Sigmoid colon (tissue), 6 donors: ENCODE measurements at regions not wholly inside any gene's neighbourhood (a gene's known extent, or its start where the extent isn't known, plus 50 kb on each side); places are given as distances from the start of the nearest gene placed in this dataset.

ENCODE experiments used
- DNase-seq: peaks from one replicate; pipeline ENCODE4 v3.0.0-alpha.2; 2019
- H3K27ac ChIP-seq, 4 donors: fragments of 200-600 bp; sonication (generic); one replicate each; pipeline ENCODE4 v1.5.1; 2016 to 2019; ENCODE audit warnings: mild to moderate bottlenecking in 1 of 4
- H3K27me3 ChIP-seq, 3 donors: fragments of 200-600 bp; sonication (generic); one replicate each; pipeline ENCODE4 v1.5.1; 2019; ENCODE audit warnings: mild to moderate bottlenecking in 1 of 3
- H3K36me3 ChIP-seq, 4 donors: fragments of 200-600 bp; sonication (generic); one replicate each; pipeline ENCODE4 v1.5.1; 2016 to 2019
- H3K4me1 ChIP-seq, 4 donors: fragments of 200-600 bp; sonication (generic); one replicate each; pipeline ENCODE4 v1.5.1; 2017 to 2019
- H3K4me3 ChIP-seq, 4 donors: fragments of 200-600 bp; sonication (generic); one replicate each; pipeline ENCODE4 v1.5.1; 2017 to 2019; ENCODE audit warnings: mild to moderate bottlenecking in 2 of 4, moderate library complexity in 1 of 4
- H3K9me3 ChIP-seq, 4 donors: fragments of 200-600 bp in 3 of 4; sonication (generic) in 3 of 4; one replicate each; pipeline versions ENCODE4 v1.5.1 to v1.6.1; 2013 to 2019
- EP300 ChIP-seq, 4 donors: sonication (generic); formaldehyde crosslinking; IDR thresholded peaks; one replicate each; pipeline ENCODE4 v1.6.1; 2017; ENCODE audit warnings: antibody characterized with exemption in 4 of 4
- POLR2A ChIP-seq, 2 donors: fragments of 450-650 bp; IDR thresholded peaks; one replicate each; pipeline ENCODE4 v1.6.1; 2016; ENCODE audit warnings: antibody characterized with exemption in 2 of 2, mild to moderate bottlenecking in 2 of 2, moderate library complexity in 2 of 2
- POLR2AphosphoS5 ChIP-seq, 4 donors: sonication (generic); formaldehyde crosslinking; IDR thresholded peaks; one replicate each; pipeline ENCODE4 v1.6.1; 2017; ENCODE audit warnings: antibody characterized with exemption in 4 of 4
- WGBS, 2 donors: extraction: QIAGEN DNeasy Blood & Tissue Kit; methylation state at CpG; one replicate each; pipeline ENCODE4 v1.1.7; 2013; 5-methylcytosine and 5-hydroxymethylcytosine counted together
- intact Hi-C: fragments of 100-400 bp; cut with DNase I; formaldehyde crosslinking; loops from one replicate; pipeline ENCODE4 v1.15.1; 2023
- TF ChIP-seq, protein P1 (sequence below), 4 experiments: fragments of 450-650 bp in 3 of 4; fragments of 200-600 bp in 1 of 4; IDR thresholded peaks; one replicate each; pipeline ENCODE4 v1.5.1; 2016 to 2019; ENCODE audit warnings: antibody characterized with exemption in 4 of 4, mild to moderate bottlenecking in 3 of 4, moderate library complexity in 2 of 4
- donor health status: healthy with polysubstance abuse.
- donor health status: healthy.

DNA sequence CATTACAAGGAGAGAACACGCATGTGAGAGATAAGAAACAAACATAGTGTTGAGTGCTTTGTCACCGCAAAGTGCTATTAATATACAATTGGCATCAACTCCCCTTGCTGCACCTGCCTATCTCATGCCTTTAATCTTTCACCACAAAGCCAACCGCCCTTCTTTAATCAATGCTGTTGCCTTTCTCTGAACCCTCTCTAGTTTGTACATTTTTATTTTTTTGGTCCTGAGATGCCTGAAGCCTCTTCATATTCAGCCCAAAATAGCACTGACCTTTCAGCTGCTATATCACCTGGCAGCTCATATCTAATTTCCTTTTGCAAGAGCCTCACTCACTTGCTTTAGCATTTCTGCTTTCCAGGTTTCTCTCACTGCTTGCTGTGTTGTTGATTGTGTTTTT lies 504.7 kb downstream of the NUF2 start:
- no peaks in the 10 kb centered on the region for H3K9me3 ChIP-seq
- no peak overlapping the region for H3K27ac ChIP-seq
- TF ChIP-seq POLR2A (IDR thresholded peaks at IDR 0.05) = no peak
- no peak for TF ChIP-seq POLR2AphosphoS5 (IDR thresholded peaks at IDR 0.05)
- TF ChIP-seq EP300 (IDR thresholded peaks at IDR 0.05) = no peak
- TF ChIP-seq, protein P1, sequence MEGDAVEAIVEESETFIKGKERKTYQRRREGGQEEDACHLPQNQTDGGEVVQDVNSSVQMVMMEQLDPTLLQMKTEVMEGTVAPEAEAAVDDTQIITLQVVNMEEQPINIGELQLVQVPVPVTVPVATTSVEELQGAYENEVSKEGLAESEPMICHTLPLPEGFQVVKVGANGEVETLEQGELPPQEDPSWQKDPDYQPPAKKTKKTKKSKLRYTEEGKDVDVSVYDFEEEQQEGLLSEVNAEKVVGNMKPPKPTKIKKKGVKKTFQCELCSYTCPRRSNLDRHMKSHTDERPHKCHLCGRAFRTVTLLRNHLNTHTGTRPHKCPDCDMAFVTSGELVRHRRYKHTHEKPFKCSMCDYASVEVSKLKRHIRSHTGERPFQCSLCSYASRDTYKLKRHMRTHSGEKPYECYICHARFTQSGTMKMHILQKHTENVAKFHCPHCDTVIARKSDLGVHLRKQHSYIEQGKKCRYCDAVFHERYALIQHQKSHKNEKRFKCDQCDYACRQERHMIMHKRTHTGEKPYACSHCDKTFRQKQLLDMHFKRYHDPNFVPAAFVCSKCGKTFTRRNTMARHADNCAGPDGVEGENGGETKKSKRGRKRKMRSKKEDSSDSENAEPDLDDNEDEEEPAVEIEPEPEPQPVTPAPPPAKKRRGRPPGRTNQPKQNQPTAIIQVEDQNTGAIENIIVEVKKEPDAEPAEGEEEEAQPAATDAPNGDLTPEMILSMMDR (IDR thresholded peaks at IDR 0.05) = no peak
- intact Hi-C loops = no loop called here
- 38 to 73% methylated on average over 3 of the region's 3 CpGs for WGBS, 2 donors
- no peak for DNase-seq
- no peak overlapping the region for H3K4me3 ChIP-seq
- H3K4me1 ChIP-seq = no peaks in the 10 kb centered on the region
- no peaks in the 10 kb centered on the region for H3K36me3 ChIP-seq
- H3K27me3 ChIP-seq = no peaks in the 10 kb centered on the region

DNA sequence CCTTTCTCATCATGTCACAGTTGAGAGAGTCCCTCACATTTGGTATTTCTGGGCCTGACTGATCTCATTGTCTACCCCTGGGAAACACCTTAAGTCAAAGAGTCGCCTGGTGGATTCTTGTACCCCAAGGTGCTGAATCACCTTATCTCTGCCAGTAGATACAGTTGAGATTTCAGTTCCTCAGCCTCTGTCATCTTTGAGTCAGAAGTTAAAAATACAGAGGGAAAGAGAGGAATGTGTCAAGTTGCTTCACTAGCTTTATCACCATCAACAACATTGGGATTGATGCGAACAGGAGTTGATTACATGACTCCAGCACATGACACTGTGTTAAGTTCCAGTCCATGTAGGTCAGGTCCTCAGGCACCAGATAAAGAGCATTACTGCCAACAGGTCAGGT lies 513.0 kb downstream of the NUF2 start:
- intact Hi-C loops = no loop called here
- no peaks in the 10 kb centered on the region for H3K4me1 ChIP-seq
- no peaks in the 10 kb centered on the region for H3K36me3 ChIP-seq
- no peaks in the 10 kb centered on the region for H3K27me3 ChIP-seq
- WGBS, 2 donors = 94 to 95% methylated on average over 2 of the region's 2 CpGs
- no peak for DNase-seq
- no peaks in the 10 kb centered on the region for H3K9me3 ChIP-seq
- TF ChIP-seq POLR2A (IDR thresholded peaks at IDR 0.05) (no peak), POLR2AphosphoS5 (IDR thresholded peaks at IDR 0.05) (no peak), EP300 (IDR thresholded peaks at IDR 0.05) (no peak)
- TF ChIP-seq, protein P1 (IDR thresholded peaks at IDR 0.05) = no peak
- no peak overlapping the region for H3K4me3 ChIP-seq
- no peak overlapping the region for H3K27ac ChIP-seq

DNA sequence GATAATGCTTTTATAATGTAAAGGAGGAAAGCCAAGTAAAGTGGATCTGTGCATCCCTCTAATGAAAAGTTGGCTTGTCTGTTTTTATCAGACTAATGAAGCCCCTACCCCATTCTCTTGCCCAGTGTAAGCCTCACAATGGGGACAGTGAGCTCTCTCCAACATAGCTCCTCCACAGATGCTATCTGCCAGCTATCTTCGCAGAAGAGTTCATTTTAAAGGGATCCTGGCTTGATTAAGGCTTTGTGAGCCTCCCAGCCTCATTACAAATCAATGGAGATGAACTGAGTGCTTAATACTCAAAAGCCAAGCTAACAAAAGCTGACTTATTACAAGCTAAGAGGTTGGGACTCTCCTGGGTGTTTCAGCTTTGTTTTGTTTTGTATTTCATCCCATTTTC lies 514.7 kb downstream of the NUF2 start:
- TF ChIP-seq EP300 (IDR thresholded peaks at IDR 0.05) (no peak), POLR2AphosphoS5 (IDR thresholded peaks at IDR 0.05) (no peak), POLR2A (IDR thresholded peaks at IDR 0.05) (no peak)
- TF ChIP-seq, protein P1 (IDR thresholded peaks at IDR 0.05) = no peak
- H3K36me3 ChIP-seq = no peaks in the 10 kb centered on the region
- DNase-seq = no peak
- intact Hi-C loops = no loop called here
- no peak overlapping the region for H3K27ac ChIP-seq
- H3K4me3 ChIP-seq = no peak overlapping the region
- no peaks in the 10 kb centered on the region for H3K27me3 ChIP-seq
- no peaks in the 10 kb centered on the region for H3K9me3 ChIP-seq
- H3K4me1 ChIP-seq = no peaks in the 10 kb centered on the region
- 66 to 80% methylated on average over 1 of the region's 1 CpG for WGBS, 2 donors

DNA sequence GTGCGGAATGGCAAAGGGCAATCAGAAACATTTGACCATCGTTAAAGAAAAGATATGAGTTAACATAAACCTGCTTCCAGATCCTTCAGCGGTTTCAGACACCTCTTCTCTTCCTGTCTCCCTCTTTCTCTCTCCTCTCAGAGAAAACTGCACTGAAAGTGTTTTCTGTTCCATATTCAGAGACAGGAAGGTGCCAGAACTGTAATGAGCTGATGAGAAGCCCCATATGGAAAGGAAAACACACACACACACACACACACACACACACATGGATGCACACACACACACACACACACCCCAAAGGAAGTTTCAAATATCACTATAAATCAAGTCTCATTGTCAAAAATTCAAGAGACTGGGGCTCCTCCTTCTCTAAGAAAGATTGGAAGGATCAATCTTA lies 515.5 kb downstream of the NUF2 start:
- Histone ChIP-seq H3K36me3 (no peaks in the 10 kb centered on the region), H3K4me3 (no peak overlapping the region), H3K4me1 (peaks cover 0 to 7% (median 1%) of the 10 kb centered on the region in 4 donors), H3K27me3 (no peaks in the 10 kb centered on the region), H3K9me3 (no peaks in the 10 kb centered on the region), H3K27ac (no peak overlapping the region)
- intact Hi-C loops = no loop called here
- no peak for TF ChIP-seq EP300 (IDR thresholded peaks at IDR 0.05)
- no peak for TF ChIP-seq POLR2A (IDR thresholded peaks at IDR 0.05)
- no peak for TF ChIP-seq POLR2AphosphoS5 (IDR thresholded peaks at IDR 0.05)
- TF ChIP-seq, protein P1 (IDR thresholded peaks at IDR 0.05) = no peak
- WGBS, 2 donors = 70 to 74% methylated on average over 3 of the region's 3 CpGs
- DNase-seq = no peak

DNA sequence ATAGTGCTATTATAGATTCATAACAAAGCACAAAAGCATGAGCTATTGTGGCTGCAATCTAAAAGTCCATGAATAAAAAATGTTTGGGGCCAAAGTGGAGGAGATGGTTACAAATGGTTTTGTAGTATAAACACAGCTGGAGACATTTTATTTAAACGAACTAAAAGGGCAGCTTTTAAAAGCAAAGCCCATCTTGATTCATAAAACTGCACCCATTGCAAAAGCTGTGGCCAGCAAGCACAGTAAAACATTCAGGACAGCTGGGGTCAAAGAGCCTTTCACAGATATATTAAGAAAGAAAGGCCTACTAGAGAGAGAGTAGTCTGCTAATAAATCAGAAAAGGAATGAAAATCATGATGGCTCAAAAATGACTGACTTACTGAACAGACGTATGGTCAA lies 520.8 kb downstream of the NUF2 start:
- H3K9me3 ChIP-seq = no peaks in the 10 kb centered on the region
- H3K27ac ChIP-seq = peak overlapping the region in 3 of 4 donors; percentile 36 to 38 (median 37)
- DNase-seq = no peak
- H3K4me1 ChIP-seq = peaks cover 0 to 30% (median 20%) of the 10 kb centered on the region in 4 donors
- no peak for TF ChIP-seq EP300 (IDR thresholded peaks at IDR 0.05)
- TF ChIP-seq, protein P1 (IDR thresholded peaks at IDR 0.05) = no peak
- TF ChIP-seq POLR2AphosphoS5 (IDR thresholded peaks at IDR 0.05) = no peak
- no peaks in the 10 kb centered on the region for H3K36me3 ChIP-seq
- H3K4me3 ChIP-seq = no peak overlapping the region
- no peaks in the 10 kb centered on the region for H3K27me3 ChIP-seq
- intact Hi-C loops = no loop called here
- 59 to 66% methylated on average over 2 of the region's 2 CpGs for WGBS, 2 donors
